KMS-11 (cell line): ENCODE measurements at regions not wholly inside any gene's neighbourhood (a gene's known extent, or its start where the extent isn't known, plus 50 kb on each side); places are given as distances from the start of the nearest gene placed in this dataset.

Source experiments
- H2AFZ ChIP-seq: fragments of 200-600 bp; sonication (generic); 2 replicates; pipeline ENCODE4 v1.6.1; 2016; ENCODE audit warnings: antibody characterized with exemption, mixed run types, low read depth
- H3K27ac ChIP-seq: fragments of 200-600 bp; sonication (generic); 2 replicates; pipeline ENCODE4 v1.6.1; 2016; ENCODE audit warnings: mild to moderate bottlenecking, mixed run types
- H3K27me3 ChIP-seq: fragments of 200-600 bp; sonication (generic); 2 replicates; pipeline ENCODE4 v1.6.1; 2017; ENCODE audit warnings: mild to moderate bottlenecking, low read depth, mixed run types, moderate library complexity; ENCODE audit not compliant: insufficient read depth
- H3K36me3 ChIP-seq: fragments of 200-600 bp; sonication (generic); 2 replicates; pipeline ENCODE4 v1.6.1; 2017; ENCODE audit warnings: mild to moderate bottlenecking, mixed run types; ENCODE audit not compliant: insufficient read depth
- H3K4me1 ChIP-seq: fragments of 200-600 bp; sonication (generic); 2 replicates; pipeline ENCODE4 v1.6.1; 2016; ENCODE audit warnings: mild to moderate bottlenecking, low read depth, mixed run types; ENCODE audit not compliant: poor library complexity, severe bottlenecking
- H3K4me2 ChIP-seq: fragments of 200-600 bp; sonication (generic); 2 replicates; pipeline ENCODE4 v1.7.0; 2016; ENCODE audit warnings: mild to moderate bottlenecking, mixed run types
- H3K4me3 ChIP-seq: fragments of 200-600 bp; sonication (generic); IDR thresholded peaks from 2 replicates; pipeline ENCODE4 v1.6.1; 2017; ENCODE audit warnings: low read depth, low read length, mixed read lengths; ENCODE audit not compliant: insufficient read depth
- H3K79me2 ChIP-seq: fragments of 200-600 bp; sonication (generic); 2 replicates; pipeline ENCODE4 v1.6.1; 2016; ENCODE audit warnings: low read depth, mixed run types; ENCODE audit not compliant: insufficient read depth
- H3K9ac ChIP-seq: fragments of 200-600 bp; sonication (generic); 2 replicates; pipeline ENCODE4 v1.6.1; 2016; ENCODE audit warnings: mild to moderate bottlenecking, mixed run types
- H4K20me1 ChIP-seq: fragments of 200-600 bp; sonication (generic); 2 replicates; pipeline ENCODE4 v1.6.1; 2016; ENCODE audit warnings: mild to moderate bottlenecking, mixed run types; ENCODE audit not compliant: insufficient read depth
- TF ChIP-seq, protein P1 (sequence below): fragments of 200-600 bp; sonication (generic); conservative IDR thresholded peaks from 2 replicates; pipeline ENCODE4 v1.6.1; 2017; ENCODE audit warnings: low read depth, mild to moderate bottlenecking, antibody characterized with exemption, low read length, moderate library complexity, mixed read lengths

DNA sequence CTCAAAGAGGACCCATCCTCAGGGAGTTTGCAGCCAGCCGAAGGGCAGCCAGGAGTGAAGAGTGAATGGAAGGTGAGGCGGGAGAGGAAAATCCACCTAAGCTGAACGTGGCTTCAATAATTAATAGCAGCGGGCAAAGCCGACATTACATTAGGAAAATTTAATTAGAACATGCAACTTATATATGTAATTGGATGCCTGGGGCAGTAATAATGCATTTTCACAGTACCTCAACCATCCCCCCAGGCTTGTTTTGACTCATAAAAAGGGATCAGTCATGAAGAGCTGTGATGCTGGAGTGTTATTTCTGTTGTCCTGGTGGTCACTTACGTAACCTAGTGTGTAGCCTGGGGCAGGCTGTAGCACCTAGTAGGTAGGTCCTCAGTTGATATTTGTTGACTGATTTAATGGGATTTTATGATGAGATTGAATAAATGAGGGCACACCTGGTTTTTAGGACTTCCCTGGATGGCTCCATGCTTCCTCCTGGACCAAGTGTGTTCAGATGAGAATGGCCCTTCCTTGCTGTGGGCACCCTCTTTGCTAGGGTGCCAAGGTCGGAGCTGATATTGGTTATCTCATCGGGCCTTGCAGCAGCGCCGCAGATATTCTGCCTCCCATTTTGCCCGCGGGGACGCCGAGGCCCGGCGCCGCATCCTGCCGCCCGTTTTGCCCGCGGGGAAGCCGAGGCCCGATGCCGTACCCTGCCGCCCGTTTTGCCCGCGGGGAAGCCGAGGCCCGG, 128.8 kb downstream of the CDH26 start:
- H3K9ac ChIP-seq, result no peak overlapping the region
- H2AFZ ChIP-seq, result no peak overlapping the region
- H3K27ac ChIP-seq, result no peak overlapping the region
- H3K4me1 ChIP-seq, result no peaks in the 10 kb centered on the region
- TF ChIP-seq, protein P1, sequence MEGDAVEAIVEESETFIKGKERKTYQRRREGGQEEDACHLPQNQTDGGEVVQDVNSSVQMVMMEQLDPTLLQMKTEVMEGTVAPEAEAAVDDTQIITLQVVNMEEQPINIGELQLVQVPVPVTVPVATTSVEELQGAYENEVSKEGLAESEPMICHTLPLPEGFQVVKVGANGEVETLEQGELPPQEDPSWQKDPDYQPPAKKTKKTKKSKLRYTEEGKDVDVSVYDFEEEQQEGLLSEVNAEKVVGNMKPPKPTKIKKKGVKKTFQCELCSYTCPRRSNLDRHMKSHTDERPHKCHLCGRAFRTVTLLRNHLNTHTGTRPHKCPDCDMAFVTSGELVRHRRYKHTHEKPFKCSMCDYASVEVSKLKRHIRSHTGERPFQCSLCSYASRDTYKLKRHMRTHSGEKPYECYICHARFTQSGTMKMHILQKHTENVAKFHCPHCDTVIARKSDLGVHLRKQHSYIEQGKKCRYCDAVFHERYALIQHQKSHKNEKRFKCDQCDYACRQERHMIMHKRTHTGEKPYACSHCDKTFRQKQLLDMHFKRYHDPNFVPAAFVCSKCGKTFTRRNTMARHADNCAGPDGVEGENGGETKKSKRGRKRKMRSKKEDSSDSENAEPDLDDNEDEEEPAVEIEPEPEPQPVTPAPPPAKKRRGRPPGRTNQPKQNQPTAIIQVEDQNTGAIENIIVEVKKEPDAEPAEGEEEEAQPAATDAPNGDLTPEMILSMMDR, result no peak
- H3K4me3 ChIP-seq, result no peak overlapping the region
- H4K20me1 ChIP-seq, result no peaks in the 10 kb centered on the region
- no peak overlapping the region for H3K4me2 ChIP-seq
- no peaks in the 10 kb centered on the region for H3K79me2 ChIP-seq
- H3K27me3 ChIP-seq, result no peaks in the 10 kb centered on the region
- no peaks in the 10 kb centered on the region for H3K36me3 ChIP-seq

- Histone ChIP-seq H3K4me3 (no peak overlapping the region), H3K36me3 (no peaks in the 10 kb centered on the region), H3K27me3 (no peaks in the 10 kb centered on the region), H3K79me2 (no peaks in the 10 kb centered on the region), H2AFZ (no peak overlapping the region), H3K4me2 (no peak overlapping the region), H3K9ac (no peak overlapping the region), H3K4me1 (no peaks in the 10 kb centered on the region), H4K20me1 (no peaks in the 10 kb centered on the region), H3K27ac (no peak overlapping the region)
- TF ChIP-seq, protein P1, result no peak
Measured at GRCh38 chr20:60087563-60088105, 129.4 kb downstream of the CDH26 start.

GRCh38 chr20:60088236-60088635, 130.0 kb downstream of the CDH26 start:
- Histone ChIP-seq H3K36me3 (no peaks in the 10 kb centered on the region), H3K79me2 (no peaks in the 10 kb centered on the region), H4K20me1 (no peaks in the 10 kb centered on the region), H3K27ac (no peak overlapping the region), H2AFZ (no peak overlapping the region), H3K27me3 (no peaks in the 10 kb centered on the region), H3K9ac (no peak overlapping the region), H3K4me2 (no peak overlapping the region), H3K4me3 (no peak overlapping the region), H3K4me1 (no peaks in the 10 kb centered on the region)
- TF ChIP-seq, protein P1, result no peak

DNA sequence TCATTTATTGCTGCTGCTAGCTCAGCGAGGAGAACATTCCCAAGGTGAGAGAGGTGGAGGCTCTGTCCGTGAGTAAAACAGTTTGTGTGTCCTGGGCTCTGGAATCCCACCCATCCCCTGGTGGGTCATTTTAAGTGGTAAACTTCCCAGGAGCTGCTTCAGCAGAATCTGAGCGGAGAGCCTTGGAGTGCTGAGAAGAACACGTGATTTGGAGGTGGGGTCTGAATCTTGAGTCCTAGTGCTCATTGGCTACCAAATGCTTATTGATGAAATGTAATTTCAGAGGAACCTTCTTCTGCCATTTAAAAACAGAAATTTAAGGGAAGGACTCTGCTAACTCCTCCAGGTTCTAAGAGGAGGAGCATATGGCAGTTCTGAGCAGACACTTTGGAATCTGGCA, 132.4 kb downstream of the CDH26 start:
- H3K79me2 ChIP-seq, result no peaks in the 10 kb centered on the region
- no peaks in the 10 kb centered on the region for H3K36me3 ChIP-seq
- H4K20me1 ChIP-seq, result no peaks in the 10 kb centered on the region
- H3K27me3 ChIP-seq, result no peaks in the 10 kb centered on the region
- H2AFZ ChIP-seq, result no peak overlapping the region
- no peak overlapping the region for H3K9ac ChIP-seq
- H3K27ac ChIP-seq, result no peak overlapping the region
- TF ChIP-seq, protein P1, result no peak
- H3K4me2 ChIP-seq, result no peak overlapping the region
- no peaks in the 10 kb centered on the region for H3K4me1 ChIP-seq
- H3K4me3 ChIP-seq, result no peak overlapping the region
